ENCODE measurements at regions not wholly inside any gene's neighbourhood (a gene's known extent, or its start where the extent isn't known, plus 50 kb on each side); places are given as distances from the start of the nearest gene placed in this dataset.

GRCh38 chr12:59941461-59941860 lies 345.6 kb downstream of the SLC16A7 start:
- Histone ChIP-seq H3K4me3 (ENCODE audit: low read depth, low read length) (no peak overlapping the region), H3K27ac (ENCODE audit: low read depth, low read length) (no peak overlapping the region), H3K9me3 (ENCODE audit: control insufficient read depth, insufficient read depth, low read length) (no peaks in the 10 kb centered on the region), H3K27me3 (ENCODE audit: control insufficient read depth, insufficient read depth, low read length) (no peaks in the 10 kb centered on the region)
- ChIA-PET POLR2A (no interaction called here), CTCF (no interaction called here)
- no peak for DNase-seq (ENCODE audit: low read depth, low spot score)
- no peak for TF ChIP-seq CTCF (IDR thresholded peaks at IDR 0.05; ENCODE audit: low read depth, low read length)

- H3K4me3 ChIP-seq (ENCODE audit: low read depth, low read length): no peak overlapping the region
- POLR2A ChIA-PET: no interaction called here
- no peaks in the 10 kb centered on the region for H3K27me3 ChIP-seq (ENCODE audit: control insufficient read depth, insufficient read depth, low read length)
- no peak for TF ChIP-seq CTCF (IDR thresholded peaks at IDR 0.05; ENCODE audit: low read depth, low read length)
- H3K27ac ChIP-seq (ENCODE audit: low read depth, low read length): no peak overlapping the region
- DNase-seq (ENCODE audit: low read depth, low spot score): no peak
- no peaks in the 10 kb centered on the region for H3K9me3 ChIP-seq (ENCODE audit: control insufficient read depth, insufficient read depth, low read length)
- CTCF ChIA-PET: no interaction called here
These were observed 348.3 kb downstream of the SLC16A7 start for GRCh38 chr12:59944177-59944576.

GRCh38 chr12:59946635-59947034 lies 350.8 kb downstream of the SLC16A7 start:
- Histone ChIP-seq H3K27me3 (ENCODE audit: control insufficient read depth, insufficient read depth, low read length) (no peaks in the 10 kb centered on the region), H3K27ac (ENCODE audit: low read depth, low read length) (no peak overlapping the region), H3K4me3 (ENCODE audit: low read depth, low read length) (no peak overlapping the region), H3K9me3 (ENCODE audit: control insufficient read depth, insufficient read depth, low read length) (no peaks in the 10 kb centered on the region)
- ChIA-PET POLR2A (no interaction called here), CTCF (no interaction called here)
- TF ChIP-seq CTCF (IDR thresholded peaks at IDR 0.05; ENCODE audit: low read depth, low read length): no peak
- no peak for DNase-seq (ENCODE audit: low read depth, low spot score)

- Histone ChIP-seq H3K27ac (ENCODE audit: low read depth, low read length) (no peak overlapping the region), H3K9me3 (ENCODE audit: control insufficient read depth, insufficient read depth, low read length) (peaks cover 3% of the 10 kb centered on the region; the same call in 1 of the 2 replicates), H3K4me3 (ENCODE audit: low read depth, low read length) (no peak overlapping the region), H3K27me3 (ENCODE audit: control insufficient read depth, insufficient read depth, low read length) (no peaks in the 10 kb centered on the region)
- POLR2A ChIA-PET: no interaction called here
- no peak for DNase-seq (ENCODE audit: low read depth, low spot score)
- CTCF ChIA-PET: no interaction called here
- no peak for TF ChIP-seq CTCF (IDR thresholded peaks at IDR 0.05; ENCODE audit: low read depth, low read length)
These were observed 367.7 kb downstream of the SLC16A7 start for GRCh38 chr12:59963546-59963945.

- no peaks in the 10 kb centered on the region for H3K27me3 ChIP-seq (ENCODE audit: control insufficient read depth, insufficient read depth, low read length)
- H3K27ac ChIP-seq (ENCODE audit: low read depth, low read length): no peak overlapping the region
- TF ChIP-seq CTCF (IDR thresholded peaks at IDR 0.05; ENCODE audit: low read depth, low read length): no peak
- peak; percentile 53 for DNase-seq (ENCODE audit: low read depth, low spot score)
- H3K4me3 ChIP-seq (ENCODE audit: low read depth, low read length): no peak overlapping the region
- H3K9me3 ChIP-seq (ENCODE audit: control insufficient read depth, insufficient read depth, low read length): peaks cover under 1% of the 10 kb centered on the region; the same call in 1 of the 2 replicates
- ChIA-PET CTCF (interaction anchor here (0.7 kb wide), 1 partner anchor 114 kb away, joined by 6 read pairs; no protein-coding TSS in a partner anchor), POLR2A (no interaction called here)
These were observed 377.1 kb downstream of the SLC16A7 start for GRCh38 chr12:59972905-59973304.
